Nephron (organoid): ENCODE measurements at regions not wholly inside any gene's neighbourhood (a gene's known extent, or its start where the extent isn't known, plus 50 kb on each side); places are given as distances from the start of the nearest gene placed in this dataset.

Experiments
- H3K27ac Mint-ChIP-seq, 3 experiments: 2 replicates each; pipeline ENCODE4 v1.8.0; 2020; ENCODE audit warnings: mixed read lengths in 3 of 3, mild to moderate bottlenecking in 2 of 3, moderate library complexity in 1 of 3
- H3K27me3 Mint-ChIP-seq: 2 replicates; pipeline ENCODE4 v1.8.0; 2021; ENCODE audit warnings: low read depth, mild to moderate bottlenecking, moderate library complexity, mixed read lengths
- H3K36me3 Mint-ChIP-seq: 2 replicates; pipeline ENCODE4 v1.8.0; 2020; ENCODE audit warnings: low read depth, mixed read lengths
- H3K4me1 Mint-ChIP-seq: 2 replicates; pipeline ENCODE4 v1.8.0; 2020; ENCODE audit warnings: mixed read lengths
- H3K4me3 Mint-ChIP-seq, 3 experiments: 2 replicates each; pipeline ENCODE4 v1.8.0; 2020; ENCODE audit warnings: mild to moderate bottlenecking in 3 of 3, mixed read lengths in 3 of 3, moderate library complexity in 2 of 3
- H3K9me3 Mint-ChIP-seq: 2 replicates; pipeline ENCODE4 v1.8.0; 2020; ENCODE audit warnings: mixed read lengths
- CTCF ChIP-seq, 3 experiments: fragments of 200-600 bp; sonication (generic); IDR thresholded peaks; one replicate each; pipeline ENCODE4 v1.5.0; 2021; ENCODE audit warnings: antibody characterized with exemption in 3 of 3; ENCODE audit not compliant: unreplicated experiment in 3 of 3

- peaks cover 82% of the 10 kb centered on the region for H3K4me1 Mint-ChIP-seq
- no peaks in the 10 kb centered on the region for H3K36me3 Mint-ChIP-seq
Observed at GRCh38 chr5:74257645-74258313, 382.7 kb downstream of the ENC1 start.

GRCh38 chr5:74257060-74257527 is 383.4 kb downstream of the ENC1 start:
- peak overlapping the region; percentile 96 to 100 (median 98) for H3K27ac Mint-ChIP-seq
- no peaks in the 10 kb centered on the region for H3K9me3 Mint-ChIP-seq
- peaks cover 4% of the 10 kb centered on the region for H3K27me3 Mint-ChIP-seq
- H3K36me3 Mint-ChIP-seq: no peaks in the 10 kb centered on the region
- H3K4me1 Mint-ChIP-seq: peaks cover 82% of the 10 kb centered on the region
- peak overlapping the region; percentile 2 to 44 (median 38) for H3K4me3 Mint-ChIP-seq
- no peak for TF ChIP-seq CTCF (IDR thresholded peaks at IDR 0.05; ENCODE audit: unreplicated experiment in 3 of 3)

More at GRCh38 chr5:74257645-74258313, 382.7 kb downstream of the ENC1 start:
- TF ChIP-seq CTCF (IDR thresholded peaks at IDR 0.05; ENCODE audit: unreplicated experiment in 3 of 3): no peak
- Mint-ChIP-seq H3K27me3 (peaks cover 4% of the 10 kb centered on the region), H3K9me3 (no peaks in the 10 kb centered on the region), H3K4me3 (peak overlapping the region; percentile 19 to 44 (median 38)), H3K27ac (peak overlapping the region; percentile 96 to 100 (median 98))

GRCh38 chr5:74255692-74256392 is 384.7 kb downstream of the ENC1 start:
- Mint-ChIP-seq H3K36me3 (no peaks in the 10 kb centered on the region), H3K27me3 (peaks cover 4% of the 10 kb centered on the region), H3K27ac (peak overlapping the region; percentile 96 to 100 (median 98)), H3K4me3 (no peak overlapping the region), H3K9me3 (no peaks in the 10 kb centered on the region), H3K4me1 (peaks cover 83% of the 10 kb centered on the region)
- TF ChIP-seq CTCF (IDR thresholded peaks at IDR 0.05; ENCODE audit: unreplicated experiment in 3 of 3): no peak

- H3K9me3 Mint-ChIP-seq: no peaks in the 10 kb centered on the region
- peak overlapping the region in 2 of 3 experiments; percentile 45 to 62 for H3K27ac Mint-ChIP-seq
- no peak overlapping the region for H3K4me3 Mint-ChIP-seq
- no peak for TF ChIP-seq CTCF (IDR thresholded peaks at IDR 0.05; ENCODE audit: unreplicated experiment in 3 of 3)
- peaks cover 71% of the 10 kb centered on the region for H3K4me1 Mint-ChIP-seq
- peaks cover 4% of the 10 kb centered on the region for H3K27me3 Mint-ChIP-seq
- no peaks in the 10 kb centered on the region for H3K36me3 Mint-ChIP-seq
Observed at GRCh38 chr5:74254257-74254656, 386.3 kb downstream of the ENC1 start.

GRCh38 chr5:74252044-74252443 is 388.5 kb downstream of the ENC1 start:
- no peaks in the 10 kb centered on the region for H3K9me3 Mint-ChIP-seq
- peak overlapping the region; percentile 88 to 93 (median 91) for H3K27ac Mint-ChIP-seq
- TF ChIP-seq CTCF (IDR thresholded peaks at IDR 0.05; ENCODE audit: unreplicated experiment in 3 of 3): no peak
- H3K4me3 Mint-ChIP-seq: no peak overlapping the region
- H3K27me3 Mint-ChIP-seq: no peaks in the 10 kb centered on the region
- H3K36me3 Mint-ChIP-seq: no peaks in the 10 kb centered on the region
- H3K4me1 Mint-ChIP-seq: peaks cover 54% of the 10 kb centered on the region
